HepG2 (cell line): ENCODE measurements at regions not wholly inside any gene's neighbourhood (a gene's known extent, or its start where the extent isn't known, plus 50 kb on each side); places are given as distances from the start of the nearest gene placed in this dataset.
A peak's percentile ranks its signal among the peaks of the same experiment; 100 is the strongest.

Experiments used
- ATAC-seq: fragments of 200-7000 bp; cut with Tn5 transposase; 3 replicates; pipeline ENCODE4 v1.9.1; 2020; ENCODE audit warnings: mild to moderate bottlenecking, moderate library complexity
- BruUV-seq: library from RNA; stranded (reverse); fragments of 400-500 nt; replicated peaks from 2 replicates; lab custom pipeline; 2021; lab: Mats Ljungman, UMichigan
- CTCF ChIA-PET: fragments of 300-600 bp; formaldehyde crosslinking; extraction: SDS; loops from one replicate; lab custom pipeline; 2021; ENCODE audit warnings: low total read pairs, inconsistent platforms, low intra/inter-chr PET ratio; lab: Yijun Ruan, JAX
- POLR2A ChIA-PET: fragments of 350-600 bp; sonication (Branson Sonifier 250); formaldehyde crosslinking; loops from one replicate; lab custom pipeline; 2020; ENCODE audit warnings: antibody characterized with exemption, inconsistent platforms; lab: Yijun Ruan, JAX
- DNase-seq: peaks from one replicate; pipeline ENCODE4 v3.0.0-alpha.2; 2015; ENCODE audit warnings: low spot score
- FAIRE-seq: peaks from 3 replicates; lab custom pipeline; 2011; peaks lifted over from hg19 to GRCh38; lab: Jason Lieb, UNC
- H2AFZ ChIP-seq: one replicate; pipeline ENCODE4 v1.6.1; 2011; ENCODE audit warnings: low read length, inconsistent platforms
- H3K27ac ChIP-seq: fragments of 300-600 bp; 3 replicates; pipeline ENCODE4 v1.8.0; 2011; ENCODE audit warnings: mixed run types, mild to moderate bottlenecking, mixed read lengths, low read length, inconsistent platforms; ENCODE audit not compliant: insufficient read depth; ENCODE audit errors: extremely low read length
- H3K27me3 ChIP-seq, 2 experiments: fragments of 200-600 bp in 1 of 2; 2 replicates in 1 of 2; 3 replicates in 1 of 2; pipeline versions ENCODE4 v1.6.0 to v1.8.0; 2011; ENCODE audit warnings: low read length in 2 of 2, mild to moderate bottlenecking in 2 of 2, moderate library complexity in 2 of 2, inconsistent platforms in 1 of 2; ENCODE audit not compliant: insufficient read depth in 2 of 2, control insufficient read depth in 1 of 2
- H3K36me3 ChIP-seq, 2 experiments: fragments of 200-600 bp in 1 of 2; replicated peaks in 1 of 2; 2 replicates in 1 of 2; 3 replicates in 1 of 2; pipeline versions ENCODE4 v1.5.1 to v1.8.0; 2011; ENCODE audit warnings: low read length in 2 of 2, inconsistent platforms in 1 of 2; ENCODE audit not compliant: insufficient read depth in 2 of 2, control insufficient read depth in 1 of 2
- H3K4me1 ChIP-seq: 2 replicates; pipeline ENCODE4 v1.5.1; 2012; ENCODE audit warnings: low read length, inconsistent platforms; ENCODE audit not compliant: insufficient read depth
- H3K4me2 ChIP-seq: 2 replicates; pipeline ENCODE4 v1.6.0; 2011; ENCODE audit warnings: low read depth, low read length, inconsistent platforms
- H3K4me3 ChIP-seq, 3 experiments: fragments of 200-600 bp in 1 of 3; sonication (generic), shearing (Covaris generic) in 1 of 3; replicated peaks in 1 of 3; 2 replicates each; pipeline ENCODE4 v1.5.1; 2011 to 2016; ENCODE audit warnings: low read length in 3 of 3, inconsistent platforms in 2 of 3, low read depth in 2 of 3, mild to moderate bottlenecking in 2 of 3, control low read depth in 1 of 3, mixed read lengths in 1 of 3; ENCODE audit not compliant: insufficient read depth in 1 of 3
- H3K79me2 ChIP-seq: one replicate; pipeline ENCODE4 v1.6.1; 2011; ENCODE audit warnings: low read length, inconsistent platforms; ENCODE audit not compliant: insufficient read depth
- H3K9ac ChIP-seq: 2 replicates; pipeline ENCODE4 v1.6.0; 2011; ENCODE audit warnings: mild to moderate bottlenecking, low read depth, low read length, inconsistent platforms; ENCODE audit not compliant: insufficient read depth
- H3K9me3 ChIP-seq: 2 replicates; pipeline ENCODE4 v1.5.1; 2012; ENCODE audit warnings: mild to moderate bottlenecking, low read length
- H4K20me1 ChIP-seq: 2 replicates; pipeline ENCODE4 v1.6.0; 2011; ENCODE audit warnings: inconsistent platforms, mild to moderate bottlenecking, low read length, moderate library complexity; ENCODE audit not compliant: insufficient read depth
- CEBPB ChIP-seq: IDR thresholded peaks from 2 replicates; pipeline ENCODE4 v1.6.1; 2011; ENCODE audit warnings: low read depth, low read length, improper control_type of control experiment, borderline replicate concordance
- KDM4B ChIP-seq: sonication (generic); formaldehyde crosslinking; IDR thresholded peaks from 2 replicates; pipeline ENCODE4 v1.4.0; 2020; ENCODE audit warnings: missing genetic modification reagents
- REXO4 ChIP-seq: sonication (generic); formaldehyde crosslinking; IDR thresholded peaks from 2 replicates; pipeline ENCODE4 v1.8.0; 2022; ENCODE audit warnings: missing genetic modification reagents, mild to moderate bottlenecking, borderline replicate concordance
- XBP1 ChIP-seq: sonication (generic); formaldehyde crosslinking; IDR thresholded peaks from 2 replicates; pipeline ENCODE4 v1.5.0; 2020; ENCODE audit warnings: missing genetic modification reagents
- XRCC5 ChIP-seq: fragments of 200-400 bp; formaldehyde crosslinking; optimal IDR thresholded peaks from 2 replicates; pipeline ENCODE3; 2017; ENCODE audit warnings: mild to moderate bottlenecking, low read length
- ZBED4 ChIP-seq: sonication (generic); formaldehyde crosslinking; IDR thresholded peaks from 2 replicates; pipeline ENCODE4 v1.4.0; 2020; ENCODE audit warnings: missing genetic modification reagents, borderline replicate concordance
- ZFY ChIP-seq: sonication (generic); formaldehyde crosslinking; IDR thresholded peaks from 2 replicates; pipeline ENCODE4 v1.4.0; 2020; ENCODE audit warnings: missing genetic modification reagents
- WGBS: methylation state at CpG from one replicate; pipeline ENCODE4 v1.1.6; 2017; ENCODE audit warnings: low lambda C conversion rate; 5-methylcytosine and 5-hydroxymethylcytosine counted together
- in situ Hi-C: cut with HindIII; loops from 2 replicates; pipeline ENCODE4 v1.10.0; 2017; ENCODE audit warnings: low pct_unique_long_range_greater_than_20kb; ENCODE audit not compliant: extremely low pct_ligation_motif_present
- intact Hi-C: fragments of 100-400 bp; cut with micrococcal nuclease; formaldehyde crosslinking; loops from one replicate; pipeline ENCODE4 v1.10.0; 2022; ENCODE audit not compliant: unreplicated experiment

- in situ Hi-C loops, result no loop called here
- no peak for FAIRE-seq
- H3K4me1 ChIP-seq, result no peaks in the 10 kb centered on the region
- no peaks in the 10 kb centered on the region for H3K9me3 ChIP-seq
- no peak overlapping the region for H3K9ac ChIP-seq
- no peak for ATAC-seq
- H3K36me3 ChIP-seq, result no peaks in the 10 kb centered on the region
- no peak for DNase-seq
- no TSS peak for BruUV-seq
- H3K27ac ChIP-seq, result no peak overlapping the region
- H2AFZ ChIP-seq, result no peak overlapping the region
- H4K20me1 ChIP-seq, result no peaks in the 10 kb centered on the region
- 69% methylated on average over 7 of the region's 7 CpGs for WGBS
- intact Hi-C loops, result no loop called here
- H3K27me3 ChIP-seq, result peaks cover 0 to 4% of the 10 kb centered on the region in 2 experiments; a peak in 1 of 5 replicates
- no peaks in the 10 kb centered on the region for H3K79me2 ChIP-seq
- TF ChIP-seq XRCC5, result no peak
- no peak for TF ChIP-seq XBP1 (CRISPR knock-in tag)
- 0 out of 2 replicates have a peak, but pooled peaks have one; percentile 13 for TF ChIP-seq CEBPB
- no peak for TF ChIP-seq REXO4
- no peak for TF ChIP-seq ZFY
- no peak for TF ChIP-seq KDM4B (CRISPR knock-in tag)
- TF ChIP-seq ZBED4 (CRISPR knock-in tag), result no peak
- TF ChIP-seq, all 625 proteins: peak for 1
- H3K4me3 ChIP-seq, result no peak overlapping the region
- POLR2A ChIA-PET, result no interaction called here
- CTCF ChIA-PET, result no interaction called here
- H3K4me2 ChIP-seq, result no peak overlapping the region
These were observed 58.1 kb upstream of the TLR3 start for GRCh38 chr4:186010821-186011220.
